ENCODE measurements at regions not wholly inside any gene's neighbourhood (a gene's known extent, or its start where the extent isn't known, plus 50 kb on each side); places are given as distances from the start of the nearest gene placed in this dataset.
A peak's percentile ranks its signal among the peaks of the same experiment; 100 is the strongest.
"Not testable (repeated sequence)": the region's sequence is repeated elsewhere in the genome, so short reads cannot be mapped to it uniquely, and the experiment has no call there.

GRCh38 chr7:66524738-66525137, 103.9 kb upstream of the KCTD7 start:
- 87 to 93% (median 87%) methylated on average over 5 of the region's 5 CpGs for WGBS, 3 donors
- H3K4me3 ChIP-seq = no peak overlapping the region
- no peak overlapping the region for H3K27ac ChIP-seq
- H3K4me1 ChIP-seq (ENCODE audit: insufficient read depth) = no peaks in the 10 kb centered on the region
- H3K27me3 ChIP-seq = no peaks in the 10 kb centered on the region
- no peak for DNase-seq
- no peaks in the 10 kb centered on the region for H3K36me3 ChIP-seq
- TF ChIP-seq POLR2A (IDR thresholded peaks at IDR 0.05) (no peak), CTCF (IDR thresholded peaks at IDR 0.05) (no peak), EP300 (IDR thresholded peaks at IDR 0.05) (no peak)
- intact Hi-C loops (cut with DNase I) = no loop called here
- H3K9me3 ChIP-seq = no peaks in the 10 kb centered on the region

- H3K4me1 ChIP-seq (ENCODE audit: insufficient read depth); H3K27ac ChIP-seq; intact Hi-C loops (cut with DNase I); H3K36me3 ChIP-seq; H3K9me3 ChIP-seq; H3K27me3 ChIP-seq; DNase-seq; H3K4me3 ChIP-seq: not testable (repeated sequence)
- WGBS, 3 donors = 92 to 97% (median 94%) methylated on average over 4 of the region's 4 CpGs
Measured at GRCh38 chr7:66526782-66527181, 101.9 kb upstream of the KCTD7 start.

GRCh38 chr7:66528652-66529051, 100.0 kb upstream of the KCTD7 start:
- TF ChIP-seq EP300 (IDR thresholded peaks at IDR 0.05) = no peak
- TF ChIP-seq POLR2A (IDR thresholded peaks at IDR 0.05) = no peak
- no peak for TF ChIP-seq CTCF (IDR thresholded peaks at IDR 0.05)
- WGBS, 3 donors = 92 to 95% (median 95%) methylated on average over 3 of the region's 3 CpGs

GRCh38 chr7:66529883-66530610, 98.6 kb upstream of the KCTD7 start:
- no peak for TF ChIP-seq CTCF (IDR thresholded peaks at IDR 0.05)
- WGBS, 3 donors = 70 to 81% (median 74%) methylated on average over 16 of the region's 16 CpGs
- Histone ChIP-seq H3K4me3 (no peak overlapping the region), H3K27me3 (no peaks in the 10 kb centered on the region), H3K4me1 (ENCODE audit: insufficient read depth) (no peaks in the 10 kb centered on the region), H3K9me3 (no peaks in the 10 kb centered on the region), H3K27ac (no peak overlapping the region), H3K36me3 (no peaks in the 10 kb centered on the region)
- intact Hi-C loops (cut with DNase I) = no loop called here
- DNase-seq = no peak

More at GRCh38 chr7:66528652-66529051, 100.0 kb upstream of the KCTD7 start:
- Histone ChIP-seq H3K4me3 (no peak overlapping the region), H3K27me3 (no peaks in the 10 kb centered on the region), H3K4me1 (ENCODE audit: insufficient read depth) (no peaks in the 10 kb centered on the region), H3K36me3 (no peaks in the 10 kb centered on the region), H3K27ac (no peak overlapping the region), H3K9me3 (no peaks in the 10 kb centered on the region)
- no peak for DNase-seq
- intact Hi-C loops (cut with DNase I) = no loop called here

- intact Hi-C loops (cut with DNase I) = no loop called here
- no peaks in the 10 kb centered on the region for H3K9me3 ChIP-seq
- WGBS, 3 donors = 74 to 86% (median 75%) methylated on average over 15 of the region's 15 CpGs
Measured at GRCh38 chr7:66535414-66536329, 93.0 kb upstream of the KCTD7 start.

More at GRCh38 chr7:66535414-66536329, 93.0 kb upstream of the KCTD7 start:
- H3K27ac ChIP-seq = no peak overlapping the region
- peak in 3 of 5 donors; percentile 55 to 68 (median 62) for DNase-seq
- H3K4me1 ChIP-seq (ENCODE audit: insufficient read depth) = no peaks in the 10 kb centered on the region
- no peak for TF ChIP-seq POLR2A (IDR thresholded peaks at IDR 0.05)
- no peak for TF ChIP-seq CTCF (IDR thresholded peaks at IDR 0.05)
- TF ChIP-seq EP300 (IDR thresholded peaks at IDR 0.05) = no peak
- H3K36me3 ChIP-seq = no peaks in the 10 kb centered on the region
- H3K27me3 ChIP-seq = no peaks in the 10 kb centered on the region
- no peak overlapping the region for H3K4me3 ChIP-seq

Data from ovary (tissue), 7 donors.